GM12874 (cell line): ENCODE measurements at regions not wholly inside any gene's neighbourhood (a gene's known extent, or its start where the extent isn't known, plus 50 kb on each side); places are given as distances from the start of the nearest gene placed in this dataset.

Experiments
- CTCF ChIP-seq: IDR thresholded peaks from 2 replicates; pipeline ENCODE4 v1.5.1; 2011; ENCODE audit warnings: low read depth, mild to moderate bottlenecking, control low read depth, low read length, moderate library complexity; ENCODE audit not compliant: insufficient read depth

- no peak for TF ChIP-seq CTCF
Observed at GRCh38 chr5:88395264-88395663, 126.6 kb upstream of the TMEM161B start.

GRCh38 chr5:88394536-88395175 lies 126.0 kb upstream of the TMEM161B start:
- TF ChIP-seq CTCF: no peak

GRCh38 chr5:88393716-88394535 lies 125.3 kb upstream of the TMEM161B start:
- TF ChIP-seq CTCF: no peak

- TF ChIP-seq CTCF: no peak
Observed at GRCh38 chr5:88393042-88393441, 124.4 kb upstream of the TMEM161B start.

GRCh38 chr5:88391991-88392390 lies 123.3 kb upstream of the TMEM161B start:
- TF ChIP-seq CTCF: no peak

GRCh38 chr5:88391116-88391515 lies 122.5 kb upstream of the TMEM161B start:
- TF ChIP-seq CTCF: no peak

- TF ChIP-seq CTCF: no peak
Observed at GRCh38 chr5:88390481-88390880, 121.8 kb upstream of the TMEM161B start.
